NCI-H510A treated with DMSO at 0.1 percent for 48 hours (cell line): ENCODE measurements at regions not wholly inside any gene's neighbourhood (a gene's known extent, or its start where the extent isn't known, plus 50 kb on each side); places are given as distances from the start of the nearest gene placed in this dataset.
A peak's percentile ranks its signal among the peaks of the same experiment; 100 is the strongest.
"Not testable (repeated sequence)": the region's sequence is repeated elsewhere in the genome, so short reads cannot be mapped to it uniquely, and the experiment has no call there.

ENCODE experiments used
- DNase-seq: peaks from one replicate; lab custom pipeline; 2025; lab: John Stamatoyannopoulos, UW

GRCh38 chr3:157581956-157582636, 78.9 kb upstream of the VEPH1 start:
- DNase-seq = not testable (repeated sequence)

DNA sequence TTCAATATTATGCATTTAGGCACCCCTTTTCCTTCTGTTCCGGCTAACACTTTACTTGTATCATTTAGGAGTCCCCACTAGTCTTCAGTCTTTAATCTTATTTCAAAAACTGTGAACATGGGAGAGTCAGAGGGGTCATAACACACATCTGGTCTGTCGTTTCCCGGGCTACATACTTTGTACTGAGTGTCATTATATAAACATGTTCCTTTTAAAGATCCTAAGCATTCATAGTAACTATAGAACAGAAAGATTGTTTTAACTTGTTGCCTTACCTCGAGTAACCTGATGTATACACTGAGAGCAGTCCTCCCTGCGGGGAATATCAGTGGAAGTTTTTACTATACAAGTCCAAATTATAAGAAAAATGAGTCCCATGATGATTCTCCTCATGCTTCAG, 78.2 kb upstream of the VEPH1 start:
- no peak for DNase-seq

DNA sequence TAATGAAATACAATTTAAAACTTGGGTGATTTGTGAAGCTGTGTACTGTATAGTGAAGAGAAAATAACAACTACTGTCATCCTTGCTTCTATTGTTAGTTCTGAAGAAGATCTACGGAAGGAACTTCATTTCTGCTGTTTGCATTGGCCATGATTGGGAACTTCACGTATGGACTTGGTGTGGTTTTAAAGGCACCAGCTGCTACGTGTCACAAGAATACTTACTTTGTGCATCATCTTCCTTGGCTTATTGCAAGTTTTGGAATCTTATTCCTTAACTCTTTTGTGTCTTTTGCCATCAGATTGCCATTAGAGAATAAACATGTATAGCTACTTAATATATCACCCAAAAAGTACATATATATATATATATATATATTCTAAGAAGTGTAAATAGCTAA, 75.0 kb upstream of the VEPH1 start:
- DNase-seq = no peak

- DNase-seq = no peak
Measured at GRCh38 chr3:157574531-157574930, 71.3 kb upstream of the VEPH1 start.

- DNase-seq = no peak
Measured at GRCh38 chr3:157573780-157574378, 70.7 kb upstream of the VEPH1 start.

GRCh38 chr3:157573281-157573680, 70.1 kb upstream of the VEPH1 start:
- DNase-seq = no peak

GRCh38 chr3:157572559-157573270, 69.5 kb upstream of the VEPH1 start:
- DNase-seq = peak; percentile 11

DNA sequence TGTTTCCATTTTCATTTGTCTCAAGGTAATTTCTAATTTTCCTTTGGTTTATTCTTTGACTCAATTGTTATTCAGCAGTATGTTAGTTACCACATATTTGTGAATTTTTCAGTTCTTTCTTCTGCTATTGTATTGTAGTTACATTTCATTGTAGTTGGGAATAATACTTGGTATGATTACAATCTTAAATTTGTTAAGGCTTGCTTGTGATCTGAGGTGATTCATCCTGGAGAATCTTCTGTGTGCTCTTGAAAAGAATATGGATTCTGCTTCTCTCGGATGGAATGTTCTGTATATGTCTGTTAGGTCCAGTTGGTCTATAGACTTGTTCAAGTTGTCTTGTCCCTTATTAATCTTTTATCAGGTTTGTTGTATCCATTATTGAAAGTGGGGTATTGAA, 63.4 kb upstream of the VEPH1 start:
- no peak for DNase-seq

DNA sequence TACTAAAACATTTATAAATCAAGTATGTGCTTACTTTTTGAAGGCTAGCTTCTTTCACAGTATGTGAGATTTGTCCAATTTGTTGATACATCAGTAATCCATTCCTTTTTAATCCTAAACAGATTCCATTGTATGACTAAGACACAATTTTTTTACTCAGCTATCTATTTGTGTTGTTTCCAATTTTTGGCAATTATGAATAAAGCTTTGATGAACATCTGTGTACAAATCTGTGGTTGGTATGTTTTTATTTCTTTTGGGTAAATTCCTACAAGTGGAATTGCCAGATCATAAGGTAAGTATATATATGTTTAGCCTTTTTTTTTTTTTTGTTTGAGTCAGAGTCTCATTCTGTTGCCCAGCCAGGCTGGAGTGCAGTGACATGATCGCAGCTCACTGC, 56.2 kb upstream of the VEPH1 start:
- no peak for DNase-seq
